Prostate gland (tissue), 2 donors: ENCODE measurements at regions not wholly inside any gene's neighbourhood (a gene's known extent, or its start where the extent isn't known, plus 50 kb on each side); places are given as distances from the start of the nearest gene placed in this dataset.

ENCODE experiments used
- DNase-seq: peaks from one replicate; pipeline ENCODE4 v3.0.0-alpha.2; 2019; ENCODE audit warnings: low spot score
- H3K27ac ChIP-seq, 2 donors: fragments of 200-600 bp; sonication (generic); 2 replicates each; pipeline ENCODE4 v1.5.1; 2017 to 2019
- H3K27me3 ChIP-seq: fragments of 200-600 bp; sonication (generic); replicated peaks from 2 replicates; pipeline ENCODE4 v1.5.1; 2019; ENCODE audit not compliant: insufficient read depth
- H3K36me3 ChIP-seq, 2 donors: fragments of 200-600 bp; sonication (generic); 1 replicate in 1 of 2; 2 replicates in 1 of 2; pipeline versions ENCODE4 v1.5.1 to v1.8.1; 2017 to 2019
- H3K4me1 ChIP-seq: fragments of 200-600 bp; sonication (generic); replicated peaks from 2 replicates; pipeline ENCODE4 v1.5.1; 2019
- H3K4me3 ChIP-seq, 2 donors: fragments of 200-600 bp; sonication (generic); 2 replicates each; pipeline ENCODE4 v1.5.1; 2017 to 2019
- H3K9me3 ChIP-seq: fragments of 200-600 bp; sonication (generic); 2 replicates; pipeline ENCODE4 v1.5.1; 2017
- POLR2A ChIP-seq: fragments of 450-650 bp; IDR thresholded peaks from one replicate; pipeline ENCODE4 v1.6.1; 2016; ENCODE audit warnings: antibody characterized with exemption, mild to moderate bottlenecking
- POLR2AphosphoS5 ChIP-seq: sonication (generic); formaldehyde crosslinking; IDR thresholded peaks from one replicate; pipeline ENCODE4 v1.6.1; 2017; ENCODE audit warnings: antibody characterized with exemption
- WGBS: methylation state at CpG from one replicate; pipeline ENCODE4 v1.1.5; 2018; 5-methylcytosine and 5-hydroxymethylcytosine counted together
- intact Hi-C: fragments of 100-400 bp; cut with DNase I; formaldehyde crosslinking; loops from one replicate; pipeline ENCODE4 v1.14.2; 2022
- TF ChIP-seq, protein P1 (sequence below), 4 experiments: fragments of 200-600 bp in 2 of 4; fragments of 450-650 bp in 2 of 4; sonication (generic) in 2 of 4; IDR thresholded peaks; 1 replicate in 3 of 4; 2 replicates in 1 of 4; pipeline ENCODE4 v1.5.1; 2016 to 2019; ENCODE audit warnings: antibody characterized with exemption in 4 of 4, mild to moderate bottlenecking in 2 of 4, moderate library complexity in 2 of 4

DNA sequence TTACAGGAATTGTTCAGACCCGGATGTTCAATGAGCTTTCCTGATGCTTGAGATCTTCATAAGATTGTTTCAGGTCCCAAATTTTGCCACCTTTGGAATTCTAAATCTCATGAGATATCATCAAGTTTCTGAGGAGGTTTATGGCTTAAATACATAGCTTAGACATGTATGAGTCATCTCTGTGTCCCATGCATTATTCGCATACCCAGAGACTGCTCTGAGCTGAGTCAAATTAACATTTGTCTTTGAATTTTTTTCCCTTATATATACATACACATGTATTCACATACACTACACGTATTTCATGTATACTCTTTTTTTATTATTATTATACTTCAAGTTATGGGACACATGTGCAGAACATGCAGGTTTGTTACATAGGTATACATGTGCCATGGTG is 744.6 kb downstream of the BRINP1 start:
- Histone ChIP-seq H3K4me3 (no peak overlapping the region), H3K27ac (no peak overlapping the region), H3K4me1 (no peaks in the 10 kb centered on the region), H3K36me3 (no peaks in the 10 kb centered on the region), H3K27me3 (no peaks in the 10 kb centered on the region), H3K9me3 (no peaks in the 10 kb centered on the region)
- DNase-seq = no peak
- TF ChIP-seq, protein P1, sequence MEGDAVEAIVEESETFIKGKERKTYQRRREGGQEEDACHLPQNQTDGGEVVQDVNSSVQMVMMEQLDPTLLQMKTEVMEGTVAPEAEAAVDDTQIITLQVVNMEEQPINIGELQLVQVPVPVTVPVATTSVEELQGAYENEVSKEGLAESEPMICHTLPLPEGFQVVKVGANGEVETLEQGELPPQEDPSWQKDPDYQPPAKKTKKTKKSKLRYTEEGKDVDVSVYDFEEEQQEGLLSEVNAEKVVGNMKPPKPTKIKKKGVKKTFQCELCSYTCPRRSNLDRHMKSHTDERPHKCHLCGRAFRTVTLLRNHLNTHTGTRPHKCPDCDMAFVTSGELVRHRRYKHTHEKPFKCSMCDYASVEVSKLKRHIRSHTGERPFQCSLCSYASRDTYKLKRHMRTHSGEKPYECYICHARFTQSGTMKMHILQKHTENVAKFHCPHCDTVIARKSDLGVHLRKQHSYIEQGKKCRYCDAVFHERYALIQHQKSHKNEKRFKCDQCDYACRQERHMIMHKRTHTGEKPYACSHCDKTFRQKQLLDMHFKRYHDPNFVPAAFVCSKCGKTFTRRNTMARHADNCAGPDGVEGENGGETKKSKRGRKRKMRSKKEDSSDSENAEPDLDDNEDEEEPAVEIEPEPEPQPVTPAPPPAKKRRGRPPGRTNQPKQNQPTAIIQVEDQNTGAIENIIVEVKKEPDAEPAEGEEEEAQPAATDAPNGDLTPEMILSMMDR (IDR thresholded peaks at IDR 0.05) = no peak
- no peak for TF ChIP-seq POLR2A
- no peak for TF ChIP-seq POLR2AphosphoS5
- 81% methylated on average over 3 of the region's 3 CpGs for WGBS
- intact Hi-C loops = no loop called here

DNA sequence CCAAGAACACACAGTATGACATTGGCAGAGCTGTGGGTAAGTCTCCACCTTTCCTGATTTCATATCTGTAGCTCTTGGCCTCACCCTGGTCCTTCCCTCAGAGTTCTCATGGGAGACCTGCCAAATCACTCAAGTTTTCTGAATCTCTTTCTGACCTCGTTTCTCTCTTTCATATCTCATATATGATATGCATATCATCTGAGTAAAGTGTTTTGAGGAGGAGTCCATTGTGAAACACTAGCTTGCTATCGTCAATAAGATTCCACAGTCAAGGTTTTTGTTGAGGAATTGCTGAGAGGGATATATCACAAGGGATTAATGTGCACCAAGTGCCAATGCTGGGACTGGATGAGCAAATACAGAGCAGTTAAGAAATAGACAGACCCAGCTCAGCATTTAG is 739.2 kb downstream of the BRINP1 start:
- Histone ChIP-seq H3K27me3 (no peaks in the 10 kb centered on the region), H3K27ac (no peak overlapping the region), H3K4me3 (no peak overlapping the region), H3K36me3 (no peaks in the 10 kb centered on the region), H3K9me3 (no peaks in the 10 kb centered on the region), H3K4me1 (no peaks in the 10 kb centered on the region)
- intact Hi-C loops = no loop called here
- TF ChIP-seq, protein P1 (IDR thresholded peaks at IDR 0.05) = no peak
- no peak for TF ChIP-seq POLR2A
- no peak for TF ChIP-seq POLR2AphosphoS5
- 66% methylated on average over 2 of the region's 2 CpGs for whole genome bisulfite sequencing
- DNase-seq = no peak

DNA sequence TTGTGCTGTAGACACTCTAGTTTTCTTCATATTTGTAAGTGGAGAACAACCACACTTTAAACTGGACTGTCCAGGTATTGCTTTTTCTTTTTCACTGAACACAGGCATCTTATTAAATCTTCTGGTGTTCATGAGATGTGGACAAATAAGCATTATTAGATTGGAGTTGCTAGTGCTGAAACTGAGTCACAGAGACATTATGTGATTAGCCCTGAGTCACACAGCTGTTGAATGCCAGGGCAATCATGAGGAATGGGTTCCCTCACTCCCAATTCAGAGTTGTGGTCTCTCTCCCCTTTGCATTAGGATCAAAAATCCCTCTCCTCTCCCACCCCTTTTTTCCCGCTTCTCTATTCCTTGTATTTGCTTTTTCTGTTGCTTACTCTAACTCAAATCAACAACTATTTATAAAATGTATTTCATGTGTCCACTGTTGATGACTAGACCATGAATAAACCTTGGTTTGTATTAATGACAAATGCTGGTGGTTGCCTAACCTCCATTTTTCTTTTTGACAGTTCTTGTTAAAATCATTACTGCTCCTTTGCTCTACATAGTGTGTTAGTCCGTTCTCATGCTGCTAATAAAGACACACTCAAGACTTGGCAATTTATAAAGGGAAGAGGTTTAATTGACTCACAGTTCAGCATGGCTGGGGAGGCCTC is 738.2 kb downstream of the BRINP1 start:
- Histone ChIP-seq H3K4me1 (no peaks in the 10 kb centered on the region), H3K9me3 (no peaks in the 10 kb centered on the region), H3K36me3 (no peaks in the 10 kb centered on the region), H3K27ac (no peak overlapping the region), H3K27me3 (no peaks in the 10 kb centered on the region), H3K4me3 (no peak overlapping the region)
- WGBS = 84% methylated on average over 2 of the region's 2 CpGs
- TF ChIP-seq, protein P1 (IDR thresholded peaks at IDR 0.05) = no peak
- intact Hi-C loops = no loop called here
- no peak for DNase-seq

DNA sequence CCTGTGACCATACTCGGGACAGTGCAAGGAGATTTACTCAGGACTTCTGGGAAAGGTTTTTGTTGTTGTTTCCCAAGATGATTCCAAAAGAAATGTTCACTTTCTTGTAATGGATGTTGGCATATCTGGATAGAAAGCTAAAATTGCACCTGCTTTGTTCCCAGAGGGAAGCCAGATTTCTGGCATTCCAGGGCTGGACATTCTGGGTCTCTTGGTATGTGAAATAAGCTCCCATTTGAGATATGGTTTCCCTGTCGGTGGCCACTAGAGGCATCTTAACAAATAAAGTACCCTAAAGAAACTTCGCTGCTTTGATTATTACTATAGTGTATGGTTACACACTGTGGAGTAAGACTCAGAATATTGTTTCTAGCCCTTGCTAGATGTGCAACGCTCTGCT is 737.3 kb downstream of the BRINP1 start:
- no peaks in the 10 kb centered on the region for H3K4me1 ChIP-seq
- no peak overlapping the region for H3K4me3 ChIP-seq
- H3K9me3 ChIP-seq = no peaks in the 10 kb centered on the region
- WGBS = 89% methylated on average over 4 of the region's 4 CpGs
- H3K27ac ChIP-seq = no peak overlapping the region
- H3K27me3 ChIP-seq = no peaks in the 10 kb centered on the region
- H3K36me3 ChIP-seq = no peaks in the 10 kb centered on the region
- intact Hi-C loops = no loop called here
- DNase-seq = no peak
- TF ChIP-seq, protein P1 (IDR thresholded peaks at IDR 0.05) = no peak
- TF ChIP-seq POLR2A = no peak
- TF ChIP-seq POLR2AphosphoS5 = no peak

DNA sequence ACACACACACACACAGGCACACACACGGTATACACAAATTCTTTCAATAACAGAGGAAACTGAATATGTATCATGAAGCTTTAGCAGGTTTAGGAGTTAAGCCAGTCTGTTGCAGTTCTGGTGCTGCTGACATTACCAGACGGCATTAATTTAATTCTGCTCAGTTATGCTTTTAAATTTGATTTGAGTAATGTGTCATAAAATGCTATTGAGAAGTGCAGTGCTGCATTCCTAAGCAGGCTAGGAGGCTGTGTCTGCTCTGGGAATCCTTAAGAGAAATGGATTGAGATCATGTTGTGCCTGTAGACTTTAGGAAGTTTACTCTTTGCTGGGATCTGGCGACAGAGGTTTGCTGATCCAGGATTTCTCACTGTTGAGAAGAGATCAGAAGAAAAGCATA is 733.8 kb downstream of the BRINP1 start:
- no peak overlapping the region for H3K4me3 ChIP-seq
- TF ChIP-seq, protein P1 (IDR thresholded peaks at IDR 0.05) = no peak
- TF ChIP-seq POLR2A (no peak), POLR2AphosphoS5 (no peak)
- H3K27me3 ChIP-seq = no peaks in the 10 kb centered on the region
- H3K27ac ChIP-seq = no peak overlapping the region
- intact Hi-C loops = no loop called here
- no peaks in the 10 kb centered on the region for H3K9me3 ChIP-seq
- H3K4me1 ChIP-seq = no peaks in the 10 kb centered on the region
- no peaks in the 10 kb centered on the region for H3K36me3 ChIP-seq
- no peak for DNase-seq
- WGBS = 88% methylated on average over 3 of the region's 3 CpGs
